CD4-positive, alpha-beta T cell treated with Interferon alpha-2 for 1 hour (primary cell): ENCODE measurements at regions not wholly inside any gene's neighbourhood (a gene's known extent, or its start where the extent isn't known, plus 50 kb on each side); places are given as distances from the start of the nearest gene placed in this dataset.

Source experiments
- DNase-seq, 2 donors: peaks; one replicate each; pipeline ENCODE4 v3.0.0-alpha.2; 2020 to 2022

GRCh38 chr2:30371772-30372373, 75.2 kb upstream of the LCLAT1 start:
- DNase-seq = no peak

- DNase-seq = no peak
Measured at GRCh38 chr2:30372826-30373225, 74.2 kb upstream of the LCLAT1 start.

- no peak for DNase-seq
Measured at GRCh38 chr2:30373881-30374302, 73.2 kb upstream of the LCLAT1 start.

GRCh38 chr2:30374380-30374779, 72.7 kb upstream of the LCLAT1 start:
- DNase-seq = no peak

- no peak for DNase-seq
Measured at GRCh38 chr2:30375915-30376314, 71.1 kb upstream of the LCLAT1 start.

GRCh38 chr2:30379481-30379880, 67.6 kb upstream of the LCLAT1 start:
- no peak for DNase-seq

GRCh38 chr2:30380824-30381223, 66.2 kb upstream of the LCLAT1 start:
- no peak for DNase-seq

- no peak for DNase-seq
Measured at GRCh38 chr2:30382162-30382783, 64.8 kb upstream of the LCLAT1 start.

- no peak for DNase-seq
Measured at GRCh38 chr2:30382995-30383394, 64.1 kb upstream of the LCLAT1 start.

GRCh38 chr2:30385327-30385726, 61.7 kb upstream of the LCLAT1 start:
- no peak for DNase-seq

- DNase-seq = no peak
Measured at GRCh38 chr2:30392097-30392496, 54.9 kb upstream of the LCLAT1 start.

- DNase-seq = no peak
Measured at GRCh38 chr2:30393510-30393909, 53.5 kb upstream of the LCLAT1 start.

- no peak for DNase-seq
Measured at GRCh38 chr2:30394096-30394495, 53.0 kb upstream of the LCLAT1 start.

- DNase-seq = no peak
Measured at GRCh38 chr2:30396436-30397232, 50.4 kb upstream of the LCLAT1 start.
